NCI-H2196 (cell line): ENCODE measurements at regions not wholly inside any gene's neighbourhood (a gene's known extent, or its start where the extent isn't known, plus 50 kb on each side); places are given as distances from the start of the nearest gene placed in this dataset.

ENCODE experiments used
- DNase-seq: peaks from one replicate; lab custom pipeline; 2025; ENCODE audit not compliant: unreplicated experiment; lab: John Stamatoyannopoulos, UW

DNA sequence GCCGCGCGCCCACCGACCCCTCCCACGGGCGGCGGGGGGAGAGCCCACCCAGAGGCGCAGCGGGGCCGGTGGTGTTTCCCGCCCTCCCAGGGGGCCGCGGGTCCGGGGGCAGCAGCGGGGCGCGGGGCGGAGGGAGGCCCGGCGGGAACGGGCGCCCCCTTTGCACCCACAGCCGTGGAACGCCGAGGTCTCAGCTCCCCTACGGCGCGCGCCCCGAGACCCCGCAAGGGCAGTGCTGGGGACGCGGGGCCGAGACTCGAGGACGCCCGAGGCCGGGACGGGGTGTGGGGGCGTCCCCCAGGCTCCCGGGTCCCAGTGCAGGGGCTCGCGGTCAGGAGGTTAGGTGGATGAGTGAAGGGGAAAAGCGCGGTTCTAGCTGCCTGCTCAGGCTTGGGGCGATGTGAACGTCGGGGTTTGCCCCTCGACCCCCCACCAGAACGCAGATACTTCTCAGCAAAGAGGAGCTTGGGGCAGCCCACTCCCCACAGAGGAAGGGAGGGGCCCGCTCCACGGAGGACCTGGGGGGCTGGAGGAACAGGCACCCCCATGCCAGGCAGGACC lies 65.5 kb upstream of the BHLHE23 start:
- DNase-seq: no peak

GRCh38 chr20:63071541-63072181 lies 64.9 kb upstream of the BHLHE23 start:
- DNase-seq: no peak

GRCh38 chr20:63070771-63071540 lies 64.2 kb upstream of the BHLHE23 start:
- DNase-seq: no peak

DNA sequence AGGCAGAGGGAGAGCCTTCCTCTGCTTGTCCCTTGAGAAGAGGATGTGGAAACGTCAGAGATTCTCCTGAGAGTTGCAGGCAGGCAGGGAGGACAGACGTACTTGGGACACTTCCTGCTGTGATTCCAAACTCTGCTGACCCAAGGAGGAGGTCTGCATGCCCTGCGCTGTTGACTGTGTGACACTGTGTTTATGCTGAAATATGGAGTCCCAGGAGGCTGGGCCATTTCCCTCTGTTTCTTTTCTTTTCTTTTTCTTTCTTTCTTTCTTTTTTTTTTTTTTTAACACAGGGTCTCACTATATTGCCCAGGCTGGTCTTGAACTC lies 63.5 kb upstream of the BHLHE23 start:
- DNase-seq: no peak

- DNase-seq: no peak
Observed at GRCh38 chr20:63068711-63069367, 62.1 kb upstream of the BHLHE23 start.

GRCh38 chr20:63067721-63068560 lies 61.2 kb upstream of the BHLHE23 start:
- DNase-seq: no peak

GRCh38 chr20:63067266-63067635 lies 60.5 kb upstream of the BHLHE23 start:
- no peak for DNase-seq

DNA sequence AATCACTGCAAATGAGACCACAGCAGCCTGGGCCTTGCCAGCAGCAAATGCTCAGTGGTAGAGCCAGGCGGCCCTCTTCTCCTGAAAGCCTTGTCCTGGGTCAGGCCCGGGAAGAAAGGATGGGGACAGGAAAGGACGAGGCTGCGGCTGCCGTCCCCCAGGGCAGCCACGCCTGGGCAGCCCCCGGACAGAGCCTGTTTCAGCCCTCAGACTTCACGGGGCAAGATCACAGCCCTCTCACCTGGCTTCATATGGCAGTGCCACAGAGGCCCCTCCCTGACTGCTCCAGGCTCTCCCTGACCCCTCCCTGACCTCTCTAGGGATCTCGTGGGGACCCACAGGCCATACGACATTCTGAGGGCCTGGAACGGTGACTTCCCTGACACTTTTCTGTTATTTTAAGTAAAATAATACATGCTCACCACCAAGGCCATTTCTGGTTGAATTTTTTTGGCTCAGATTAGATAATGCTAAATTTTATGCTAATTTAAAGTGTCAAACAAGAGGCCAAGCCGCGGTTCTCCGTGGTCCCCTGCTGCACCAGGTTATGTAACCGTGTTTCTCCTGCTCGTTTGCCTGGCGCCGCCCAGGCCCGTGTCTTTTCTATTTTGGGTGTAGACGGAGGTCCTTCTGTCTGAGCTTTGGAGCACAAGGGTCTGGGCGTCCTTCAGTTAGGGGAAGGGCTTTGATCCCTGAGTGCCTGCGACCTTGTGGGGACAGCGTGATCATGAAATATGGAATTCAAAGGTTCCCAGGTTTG lies 59.9 kb upstream of the BHLHE23 start:
- DNase-seq: no peak

DNA sequence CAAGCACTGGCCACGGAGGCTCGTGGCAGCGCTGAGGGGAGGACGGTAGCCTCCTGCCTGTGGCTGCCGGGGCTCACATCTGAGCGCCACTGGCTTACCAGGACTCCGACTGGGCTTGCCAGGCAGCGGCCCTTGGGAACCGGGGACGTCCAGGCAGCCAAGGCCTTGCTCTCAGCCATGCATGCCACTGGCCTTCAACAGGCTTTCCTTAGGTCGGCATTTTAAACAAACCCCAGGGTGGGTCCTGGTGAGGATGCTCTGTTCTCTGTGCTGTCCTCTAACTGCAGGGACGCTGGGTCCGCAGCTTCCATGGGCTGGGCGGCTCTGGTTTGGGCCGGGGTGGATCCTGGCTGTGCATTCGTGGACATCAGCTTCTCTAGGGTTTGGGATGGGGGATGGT lies 59.1 kb upstream of the BHLHE23 start:
- DNase-seq: no peak

- no peak for DNase-seq
Observed at GRCh38 chr20:63064745-63065711, 58.3 kb upstream of the BHLHE23 start.

DNA sequence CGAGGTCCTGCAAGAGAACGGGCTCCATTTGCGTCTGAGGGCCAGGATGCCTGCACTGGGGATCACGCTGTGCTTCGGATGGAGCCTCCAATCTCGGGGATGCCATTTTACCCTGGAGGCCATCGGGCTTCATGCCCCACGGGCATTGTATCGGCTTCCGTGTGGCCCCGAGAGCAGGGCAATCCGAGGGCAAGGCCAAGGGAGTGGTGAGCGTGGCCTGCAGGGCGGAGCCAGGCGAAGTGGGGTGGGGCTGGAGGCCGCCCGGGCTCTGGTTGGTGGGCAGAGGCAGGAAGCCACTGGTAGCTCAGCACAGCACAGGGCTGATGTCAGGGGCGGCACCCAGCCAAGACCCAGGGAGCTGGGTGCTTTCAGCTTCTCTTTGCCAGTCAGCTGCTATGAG lies 57.5 kb upstream of the BHLHE23 start:
- DNase-seq: no peak

GRCh38 chr20:63062188-63063140 lies 55.7 kb upstream of the BHLHE23 start:
- no peak for DNase-seq

- DNase-seq: no peak
Observed at GRCh38 chr20:63061771-63062100, 55.0 kb upstream of the BHLHE23 start.

- no peak for DNase-seq
Observed at GRCh38 chr20:63061051-63061770, 54.4 kb upstream of the BHLHE23 start.

- peak; percentile 64 for DNase-seq
Observed at GRCh38 chr20:63060057-63060991, 53.6 kb upstream of the BHLHE23 start.

DNA sequence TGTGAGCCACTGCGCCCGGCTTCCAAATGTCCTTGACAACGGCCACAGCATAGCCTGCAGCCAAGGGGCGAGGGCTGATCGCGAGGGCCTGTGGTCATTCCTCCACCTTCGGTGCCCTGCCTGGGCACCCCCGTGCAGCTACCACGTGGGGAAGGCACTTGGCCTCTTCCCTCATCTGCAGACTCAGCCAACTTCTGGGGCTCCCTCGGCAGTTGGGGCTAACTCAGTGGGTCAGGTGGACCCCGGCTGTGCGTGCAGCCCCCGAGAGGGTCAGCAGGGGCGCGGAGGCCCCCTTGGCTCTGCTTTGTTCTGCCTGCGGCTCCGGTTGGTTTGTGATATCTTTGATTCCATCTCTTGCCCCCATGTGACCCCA lies 52.9 kb upstream of the BHLHE23 start:
- DNase-seq: no peak
